Stimulated activated effector memory CD8-positive, alpha-beta T cell treated with anti-CD3 and anti-CD28 coated beads, Interleukin-12 subunit alpha, Interleukin-12 subunit beta, amount 100 ng/mL, for 72 hours (primary cell): ENCODE measurements at regions not wholly inside any gene's neighbourhood (a gene's known extent, or its start where the extent isn't known, plus 50 kb on each side); places are given as distances from the start of the nearest gene placed in this dataset.
"Not testable (repeated sequence)": the region's sequence is repeated elsewhere in the genome, so short reads cannot be mapped to it uniquely, and the experiment has no call there.

Source experiments
- ATAC-seq: fragments of 150-1000 bp; cut with Tn5 transposase; 2 replicates; pipeline ENCODE4 v1.10.0; 2021
- DNase-seq, 2 donors: peaks; one replicate each; pipeline ENCODE4 v3.0.0; 2021 to 2022; ENCODE audit warnings: low spot score in 2 of 2
- H3K27ac Mint-ChIP-seq: one replicate; pipeline ENCODE4 v1.8.0; 2022; ENCODE audit warnings: mild to moderate bottlenecking, mixed read lengths
- H3K36me3 Mint-ChIP-seq: one replicate; pipeline ENCODE4 v1.8.0; 2022; ENCODE audit warnings: mild to moderate bottlenecking, mixed read lengths
- H3K4me1 Mint-ChIP-seq: one replicate; pipeline ENCODE4 v1.8.0; 2022; ENCODE audit warnings: mixed read lengths
- H3K4me3 Mint-ChIP-seq: one replicate; pipeline ENCODE4 v1.8.0; 2022; ENCODE audit warnings: mild to moderate bottlenecking, mixed read lengths
- H3K9me3 Mint-ChIP-seq: one replicate; pipeline ENCODE4 v1.8.0; 2022; ENCODE audit warnings: mixed read lengths

DNA sequence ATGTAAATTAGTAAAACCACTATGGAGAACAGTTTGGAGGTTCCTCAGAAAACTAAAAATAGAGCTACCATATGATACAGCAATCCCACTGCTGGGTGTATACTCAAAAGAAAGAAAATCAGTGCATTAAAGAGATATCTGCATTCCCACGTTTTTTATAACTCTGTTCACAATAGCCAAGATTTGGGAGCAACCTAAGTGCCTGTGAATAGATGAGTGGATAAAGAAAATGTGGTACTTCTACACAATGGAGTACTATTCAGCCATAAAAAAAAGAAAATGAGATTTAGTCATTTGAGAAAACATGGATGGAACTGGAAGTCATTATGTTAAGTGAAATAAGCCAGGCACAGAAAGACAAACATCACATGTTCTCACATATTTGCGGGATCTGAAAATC is 246.0 kb upstream of the SOX9 start:
- ATAC-seq, H3K4me3 Mint-ChIP-seq, H3K9me3 Mint-ChIP-seq, H3K27ac Mint-ChIP-seq, H3K4me1 Mint-ChIP-seq, DNase-seq, H3K36me3 Mint-ChIP-seq: not testable (repeated sequence)

- Mint-ChIP-seq H3K27ac (no peak overlapping the region), H3K4me3 (no peak overlapping the region), H3K36me3 (no peaks in the 10 kb centered on the region), H3K4me1 (no peaks in the 10 kb centered on the region), H3K9me3 (peaks cover 6% of the 10 kb centered on the region)
- DNase-seq (no peak), ATAC-seq (no peak)
Measured at GRCh38 chr17:71878271-71878670, 242.5 kb upstream of the SOX9 start.

- no peak overlapping the region for H3K4me3 Mint-ChIP-seq
- no peaks in the 10 kb centered on the region for H3K36me3 Mint-ChIP-seq
- peaks cover 9% of the 10 kb centered on the region for H3K9me3 Mint-ChIP-seq
- DNase-seq (no peak), ATAC-seq (no peak)
- H3K27ac Mint-ChIP-seq: no peak overlapping the region
- H3K4me1 Mint-ChIP-seq: no peaks in the 10 kb centered on the region
Measured at GRCh38 chr17:71878998-71879397, 241.8 kb upstream of the SOX9 start.

DNA sequence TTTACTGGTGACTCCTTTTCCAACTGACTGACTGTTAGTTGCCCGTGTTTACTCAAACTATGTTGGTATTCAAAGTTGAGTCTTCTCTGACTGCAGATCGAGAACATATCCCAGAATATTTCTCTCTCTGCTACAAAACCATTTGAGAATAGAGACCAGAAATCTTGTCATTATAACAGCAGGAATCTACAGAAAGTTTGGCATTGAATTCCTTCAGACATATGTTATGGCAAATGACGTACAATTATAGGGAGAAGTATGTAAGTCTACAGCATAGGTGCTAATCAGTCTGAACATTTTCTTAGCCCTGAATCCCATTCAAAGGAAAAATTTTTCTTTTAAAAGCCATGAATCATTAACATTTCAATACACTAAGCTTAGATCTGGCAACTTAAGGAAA is 239.8 kb upstream of the SOX9 start:
- ATAC-seq: no peak
- Mint-ChIP-seq H3K9me3 (peaks cover 10% of the 10 kb centered on the region), H3K4me3 (no peak overlapping the region), H3K4me1 (no peaks in the 10 kb centered on the region), H3K27ac (no peak overlapping the region), H3K36me3 (no peaks in the 10 kb centered on the region)
- DNase-seq: no peak

GRCh38 chr17:71881581-71881980 is 239.2 kb upstream of the SOX9 start:
- Mint-ChIP-seq H3K36me3 (no peaks in the 10 kb centered on the region), H3K4me3 (no peak overlapping the region), H3K9me3 (peaks cover 10% of the 10 kb centered on the region), H3K27ac (no peak overlapping the region), H3K4me1 (no peaks in the 10 kb centered on the region)
- ATAC-seq: no peak
- no peak for DNase-seq

- H3K36me3 Mint-ChIP-seq: no peaks in the 10 kb centered on the region
- no peak overlapping the region for H3K4me3 Mint-ChIP-seq
- DNase-seq (no peak), ATAC-seq (no peak)
- H3K27ac Mint-ChIP-seq: no peak overlapping the region
- H3K9me3 Mint-ChIP-seq: peaks cover 10% of the 10 kb centered on the region
- no peaks in the 10 kb centered on the region for H3K4me1 Mint-ChIP-seq
Measured at GRCh38 chr17:71883258-71883657, 237.6 kb upstream of the SOX9 start.

DNA sequence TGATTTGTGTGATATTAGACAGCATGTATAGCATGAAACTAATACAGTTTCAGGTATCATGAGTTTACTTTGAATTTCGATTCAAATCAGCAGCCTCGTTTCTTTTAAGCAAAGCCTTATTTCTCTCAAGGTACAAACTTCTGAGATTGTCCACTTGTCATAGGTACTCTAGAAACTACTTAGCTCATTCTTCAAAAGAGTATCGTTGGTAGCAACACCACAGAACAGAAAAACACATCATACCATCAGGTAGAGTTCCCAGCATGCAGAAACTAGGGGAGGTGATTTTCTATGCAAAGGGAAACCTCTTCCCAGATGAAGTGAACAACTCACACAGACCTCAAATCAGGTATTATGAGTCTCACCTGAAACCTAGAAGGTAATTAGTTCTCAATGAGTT is 237.0 kb upstream of the SOX9 start:
- Mint-ChIP-seq H3K27ac (no peak overlapping the region), H3K9me3 (peaks cover 10% of the 10 kb centered on the region), H3K4me1 (no peaks in the 10 kb centered on the region), H3K4me3 (no peak overlapping the region), H3K36me3 (no peaks in the 10 kb centered on the region)
- no peak for DNase-seq
- no peak for ATAC-seq

DNA sequence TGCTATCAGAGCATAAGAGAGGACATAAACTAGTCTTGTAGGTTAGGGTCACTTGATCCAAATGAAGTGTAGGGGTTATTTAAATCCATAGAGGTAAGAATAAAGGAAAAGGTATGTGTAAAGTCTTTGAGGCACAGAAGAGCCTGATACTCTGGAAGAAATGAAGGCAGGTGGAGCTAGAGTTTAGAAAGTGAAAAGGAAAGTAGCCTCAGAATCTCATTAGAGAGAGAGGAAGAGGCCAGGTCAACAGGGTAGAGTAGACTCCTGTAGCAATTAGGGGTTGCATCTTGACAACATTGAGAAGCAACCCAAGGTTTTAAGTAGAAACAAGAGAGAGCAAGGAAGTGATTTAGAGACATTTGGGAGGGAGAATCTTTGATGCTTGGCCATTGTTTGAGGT is 235.2 kb upstream of the SOX9 start:
- H3K4me1 Mint-ChIP-seq: no peaks in the 10 kb centered on the region
- H3K9me3 Mint-ChIP-seq: peaks cover 15% of the 10 kb centered on the region
- no peak overlapping the region for H3K4me3 Mint-ChIP-seq
- H3K27ac Mint-ChIP-seq: no peak overlapping the region
- H3K36me3 Mint-ChIP-seq: no peaks in the 10 kb centered on the region
- DNase-seq: no peak
- ATAC-seq: no peak

GRCh38 chr17:71899317-71899716 is 221.5 kb upstream of the SOX9 start:
- no peak for ATAC-seq
- Mint-ChIP-seq H3K27ac (no peak overlapping the region), H3K36me3 (no peaks in the 10 kb centered on the region), H3K4me3 (no peak overlapping the region), H3K9me3 (peaks cover 4% of the 10 kb centered on the region), H3K4me1 (no peaks in the 10 kb centered on the region)
- DNase-seq: no peak

GRCh38 chr17:71900621-71901229 is 220.1 kb upstream of the SOX9 start:
- DNase-seq (no peak), ATAC-seq (no peak)
- H3K4me3 Mint-ChIP-seq: no peak overlapping the region
- H3K4me1 Mint-ChIP-seq: no peaks in the 10 kb centered on the region
- no peak overlapping the region for H3K27ac Mint-ChIP-seq
- H3K36me3 Mint-ChIP-seq: peaks cover 6% of the 10 kb centered on the region
- peaks cover 7% of the 10 kb centered on the region for H3K9me3 Mint-ChIP-seq

- DNase-seq: no peak
- H3K36me3 Mint-ChIP-seq: peaks cover 6% of the 10 kb centered on the region
- H3K9me3 Mint-ChIP-seq: peaks cover 3% of the 10 kb centered on the region
- H3K27ac Mint-ChIP-seq: no peak overlapping the region
- no peak overlapping the region for H3K4me3 Mint-ChIP-seq
- no peak for ATAC-seq
- no peaks in the 10 kb centered on the region for H3K4me1 Mint-ChIP-seq
Measured at GRCh38 chr17:71902894-71903506, 217.8 kb upstream of the SOX9 start.

DNA sequence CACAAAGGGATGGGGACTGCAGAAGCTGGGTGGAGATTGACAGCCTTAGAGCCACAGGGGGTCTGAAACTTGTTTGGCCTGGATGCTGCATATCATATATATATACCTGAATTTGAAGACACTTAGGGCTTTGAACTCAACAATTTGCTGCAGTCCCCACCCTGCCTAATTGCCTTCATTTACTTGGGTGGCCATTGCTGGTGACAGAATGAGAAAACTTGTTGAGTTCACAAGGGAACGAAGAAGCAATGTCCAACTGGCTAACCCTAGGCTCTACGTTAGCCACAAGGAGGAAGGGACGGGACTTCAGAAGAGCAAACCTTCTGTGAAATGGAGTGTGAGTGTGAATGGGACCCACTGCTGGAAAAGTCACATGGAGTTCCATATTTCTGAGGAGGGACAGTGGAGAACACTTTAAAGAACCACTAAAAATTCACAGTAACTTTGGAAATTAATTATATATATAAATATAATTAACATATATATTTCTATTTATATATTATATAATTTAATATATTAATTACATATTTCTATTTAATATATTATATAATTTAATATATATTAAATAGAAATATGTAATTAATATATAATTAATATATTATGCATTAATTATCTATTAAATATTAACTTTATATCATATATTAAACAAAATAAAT is 215.3 kb upstream of the SOX9 start:
- no peak for DNase-seq
- Mint-ChIP-seq H3K4me3 (no peak overlapping the region), H3K4me1 (no peaks in the 10 kb centered on the region), H3K36me3 (peaks cover 6% of the 10 kb centered on the region), H3K9me3 (peaks cover 7% of the 10 kb centered on the region), H3K27ac (no peak overlapping the region)
- no peak for ATAC-seq

DNA sequence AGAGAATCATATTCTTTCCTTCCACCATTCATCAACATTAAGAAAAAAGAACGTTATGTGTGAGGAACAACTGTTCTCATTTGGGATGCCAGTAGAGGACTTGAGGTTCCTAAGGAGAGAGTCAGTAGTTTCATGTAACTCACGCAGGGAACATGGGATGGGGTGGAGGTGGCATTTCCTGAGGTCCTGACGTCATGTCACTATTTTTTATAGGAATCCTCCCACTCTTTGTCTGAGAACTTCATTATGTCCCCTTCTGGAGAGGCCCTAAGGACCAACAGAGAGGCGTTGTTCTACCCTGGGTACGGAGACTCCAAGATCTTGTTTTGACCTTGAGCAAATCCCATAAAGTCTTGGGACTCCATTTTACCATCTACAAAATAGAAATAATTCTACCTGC is 211.7 kb upstream of the SOX9 start:
- no peak overlapping the region for H3K4me3 Mint-ChIP-seq
- DNase-seq (no peak), ATAC-seq (no peak)
- peaks cover 6% of the 10 kb centered on the region for H3K36me3 Mint-ChIP-seq
- H3K9me3 Mint-ChIP-seq: peaks cover 7% of the 10 kb centered on the region
- no peaks in the 10 kb centered on the region for H3K4me1 Mint-ChIP-seq
- H3K27ac Mint-ChIP-seq: no peak overlapping the region

DNA sequence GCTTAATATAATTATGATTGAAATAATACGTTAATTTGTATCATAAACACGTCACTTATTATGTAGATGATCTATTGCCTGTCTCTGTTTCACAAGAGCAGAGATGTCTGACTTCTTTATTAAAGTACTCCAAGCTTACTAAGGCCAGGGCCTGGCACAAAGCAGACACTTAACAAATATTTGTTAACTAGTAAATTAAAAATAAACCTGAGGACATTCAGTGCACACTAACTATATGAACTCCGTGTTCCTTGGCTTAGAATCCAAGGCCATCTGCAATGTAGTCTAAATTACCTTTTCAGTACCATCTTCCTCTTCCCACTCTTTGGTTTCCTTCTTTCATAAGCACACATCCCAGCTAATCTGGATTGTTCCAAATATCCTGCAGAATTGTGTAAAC is 210.8 kb upstream of the SOX9 start:
- no peaks in the 10 kb centered on the region for H3K4me1 Mint-ChIP-seq
- no peak overlapping the region for H3K4me3 Mint-ChIP-seq
- ATAC-seq: no peak
- no peak overlapping the region for H3K27ac Mint-ChIP-seq
- H3K36me3 Mint-ChIP-seq: peaks cover 6% of the 10 kb centered on the region
- peaks cover 7% of the 10 kb centered on the region for H3K9me3 Mint-ChIP-seq
- DNase-seq: no peak

- Mint-ChIP-seq H3K4me3 (no peak overlapping the region), H3K9me3 (peaks cover 5% of the 10 kb centered on the region), H3K36me3 (no peaks in the 10 kb centered on the region), H3K4me1 (no peaks in the 10 kb centered on the region), H3K27ac (no peak overlapping the region)
- DNase-seq (no peak), ATAC-seq (no peak)
Measured at GRCh38 chr17:71914042-71914441, 206.8 kb upstream of the SOX9 start.

GRCh38 chr17:71914812-71915211 is 206.0 kb upstream of the SOX9 start:
- DNase-seq: no peak
- no peak overlapping the region for H3K4me3 Mint-ChIP-seq
- no peak overlapping the region for H3K27ac Mint-ChIP-seq
- ATAC-seq: no peak
- H3K4me1 Mint-ChIP-seq: no peaks in the 10 kb centered on the region
- H3K36me3 Mint-ChIP-seq: no peaks in the 10 kb centered on the region
- peaks cover 5% of the 10 kb centered on the region for H3K9me3 Mint-ChIP-seq
